OCI-LY7 (cell line): ENCODE measurements at regions not wholly inside any gene's neighbourhood (a gene's known extent, or its start where the extent isn't known, plus 50 kb on each side); places are given as distances from the start of the nearest gene placed in this dataset.

ENCODE experiments used
- BruUV-seq: library from RNA; stranded (reverse); fragments of 400-500 nt; replicated peaks from 2 replicates; lab custom pipeline; 2021; lab: Mats Ljungman, UMichigan
- CTCF ChIA-PET: fragments of 300-600 bp; sonication (Branson Sonifier 250); formaldehyde crosslinking; loops from one replicate; lab custom pipeline; 2022; ENCODE audit warnings: antibody characterized with exemption; ENCODE audit not compliant: unreplicated experiment; lab: Charles Lee
- POLR2A ChIA-PET: fragments of 300-600 bp; sonication (Branson Sonifier 250); formaldehyde crosslinking; loops from one replicate; lab custom pipeline; 2022; ENCODE audit warnings: antibody characterized with exemption; lab: Charles Lee
- DNase-seq: peaks from one replicate; pipeline ENCODE4 v3.0.0-alpha.2; 2015; ENCODE audit warnings: low spot score
- H2AFZ ChIP-seq: fragments of 200-600 bp; sonication (generic), shearing (Covaris generic); 2 replicates; pipeline ENCODE4 v1.6.1; 2014; ENCODE audit warnings: mild to moderate bottlenecking, antibody characterized with exemption, low read length, moderate library complexity
- H3K27ac ChIP-seq: fragments of 200-600 bp; sonication (generic); 2 replicates; pipeline ENCODE4 v1.5.1; 2014; ENCODE audit warnings: mixed run types, low read depth, mild to moderate bottlenecking, moderate library complexity, low read length, inconsistent platforms; ENCODE audit not compliant: poor library complexity, severe bottlenecking
- H3K36me3 ChIP-seq: fragments of 200-600 bp; sonication (generic); 2 replicates; pipeline ENCODE4 v1.6.1; 2014; ENCODE audit warnings: mild to moderate bottlenecking, antibody characterized with exemption, low read length, moderate library complexity, mixed read lengths; ENCODE audit not compliant: insufficient read depth
- H3K4me1 ChIP-seq: fragments of 200-600 bp; sonication (generic); 2 replicates; pipeline ENCODE4 v1.5.1; 2014; ENCODE audit warnings: mild to moderate bottlenecking, low read length; ENCODE audit not compliant: insufficient read depth, poor library complexity, severe bottlenecking
- H3K4me2 ChIP-seq: fragments of 200-600 bp; sonication (generic); 2 replicates; pipeline ENCODE4 v1.6.1; 2014; ENCODE audit warnings: mild to moderate bottlenecking, low read length
- H3K4me3 ChIP-seq: fragments of 200-600 bp; sonication (generic); 2 replicates; pipeline ENCODE4 v1.5.1; 2014; ENCODE audit warnings: mild to moderate bottlenecking, low read depth, low read length; ENCODE audit not compliant: poor library complexity, severe bottlenecking
- H3K79me2 ChIP-seq: fragments of 200-600 bp; sonication (generic); 2 replicates; pipeline ENCODE4 v1.6.1; 2016; ENCODE audit warnings: low read depth, mild to moderate bottlenecking, low read length, moderate library complexity, mixed read lengths; ENCODE audit not compliant: insufficient read depth
- H3K9me2 ChIP-seq: fragments of 200-600 bp; sonication (generic); 2 replicates; pipeline ENCODE4 v1.6.1; 2016; ENCODE audit warnings: mild to moderate bottlenecking, low read length, mixed read lengths; ENCODE audit not compliant: insufficient read depth
- H3K9me3 ChIP-seq: fragments of 200-600 bp; sonication (generic); 2 replicates; pipeline ENCODE4 v1.6.1; 2014; ENCODE audit warnings: mild to moderate bottlenecking, mixed run types, low read length, mixed read lengths
- H4K20me1 ChIP-seq: fragments of 200-600 bp; sonication (generic); 2 replicates; pipeline ENCODE4 v1.6.1; 2014; ENCODE audit warnings: mild to moderate bottlenecking, antibody characterized with exemption, low read length, moderate library complexity, mixed read lengths; ENCODE audit not compliant: insufficient read depth
- CTCF ChIP-seq: fragments of 200-600 bp; sonication (generic); conservative IDR thresholded peaks from 2 replicates; pipeline ENCODE4 v1.5.1; 2014; ENCODE audit warnings: mild to moderate bottlenecking, antibody characterized with exemption, low read length, moderate library complexity, mixed read lengths
- EZH2phosphoT487 ChIP-seq: fragments of 200-600 bp; sonication (generic); IDR thresholded peaks from 2 replicates; pipeline ENCODE4 v1.6.1; 2018; ENCODE audit warnings: low read depth, borderline replicate concordance, mild to moderate bottlenecking, mixed run types, antibody characterized with exemption, low read length, moderate library complexity, mixed read lengths
- intact Hi-C: fragments of 100-400 bp; cut with micrococcal nuclease; formaldehyde crosslinking; loops from one replicate; pipeline ENCODE4 v1.10.0; 2022; ENCODE audit not compliant: unreplicated experiment

- no peaks in the 10 kb centered on the region for H3K9me2 ChIP-seq
- H3K79me2 ChIP-seq: no peaks in the 10 kb centered on the region
- TF ChIP-seq CTCF (no peak), EZH2phosphoT487 (no peak)
- H3K4me1 ChIP-seq: no peaks in the 10 kb centered on the region
- 0 out of 2 replicates have a peak, but pooled peaks cover 4% of the 10 kb centered on the region for H3K9me3 ChIP-seq
- no peaks in the 10 kb centered on the region for H4K20me1 ChIP-seq
- H3K4me2 ChIP-seq: no peak overlapping the region
- H3K27ac ChIP-seq: no peak overlapping the region
- no peak overlapping the region for H3K4me3 ChIP-seq
- no peak for DNase-seq
- ChIA-PET CTCF (no interaction called here), POLR2A (no interaction called here)
- intact Hi-C loops: no loop called here
- no peak overlapping the region for H2AFZ ChIP-seq
- BruUV-seq: no TSS peak
- no peaks in the 10 kb centered on the region for H3K36me3 ChIP-seq
Measured at GRCh38 chr16:35194681-35195080, 1735.3 kb downstream of the TP53TG3F start.

- ChIA-PET POLR2A (no interaction called here), CTCF (no interaction called here)
- Histone ChIP-seq H3K27ac (no peak overlapping the region), H3K79me2 (no peaks in the 10 kb centered on the region), H4K20me1 (no peaks in the 10 kb centered on the region), H3K36me3 (no peaks in the 10 kb centered on the region), H3K4me2 (no peak overlapping the region), H3K9me2 (no peaks in the 10 kb centered on the region), H3K4me1 (no peaks in the 10 kb centered on the region), H2AFZ (no peak overlapping the region), H3K4me3 (no peak overlapping the region), H3K9me3 (0 out of 2 replicates have a peak, but pooled peaks cover 4% of the 10 kb centered on the region)
- TF ChIP-seq CTCF (no peak), EZH2phosphoT487 (no peak)
- BruUV-seq: no TSS peak
- no peak for DNase-seq
- intact Hi-C loops: no loop called here
Measured at GRCh38 chr16:35195173-35195863, 1735.9 kb downstream of the TP53TG3F start.

GRCh38 chr16:35195864-35196216, 1736.4 kb downstream of the TP53TG3F start:
- no peaks in the 10 kb centered on the region for H3K79me2 ChIP-seq

More at GRCh38 chr16:35195864-35196216, 1736.4 kb downstream of the TP53TG3F start:
- no TSS peak for BruUV-seq
- intact Hi-C loops: no loop called here
- POLR2A ChIA-PET: no interaction called here
- no peak overlapping the region for H2AFZ ChIP-seq
- no peaks in the 10 kb centered on the region for H3K4me1 ChIP-seq
- no peak for DNase-seq
- H3K4me2 ChIP-seq: no peak overlapping the region
- TF ChIP-seq EZH2phosphoT487: no peak
- TF ChIP-seq CTCF: no peak
- H3K9me3 ChIP-seq: 0 out of 2 replicates have a peak, but pooled peaks cover 4% of the 10 kb centered on the region
- CTCF ChIA-PET: no interaction called here
- no peaks in the 10 kb centered on the region for H4K20me1 ChIP-seq
- no peaks in the 10 kb centered on the region for H3K9me2 ChIP-seq
- H3K4me3 ChIP-seq: no peak overlapping the region
- no peak overlapping the region for H3K27ac ChIP-seq
- no peaks in the 10 kb centered on the region for H3K36me3 ChIP-seq
